ENCODE measurements at regions not wholly inside any gene's neighbourhood (a gene's known extent, or its start where the extent isn't known, plus 50 kb on each side); places are given as distances from the start of the nearest gene placed in this dataset.

- Mint-ChIP-seq H3K9me3 (no peaks in the 10 kb centered on the region), H3K27ac (no peak overlapping the region), H3K36me3 (no peaks in the 10 kb centered on the region)
- DNase-seq (ENCODE audit: low spot score in 2 of 2) (no peak), ATAC-seq (no peak)
These were observed 400.5 kb upstream of the C2CD4B start for GRCh38 chr15:62565634-62566026.

- no peak overlapping the region for H3K27ac Mint-ChIP-seq
- H3K36me3 Mint-ChIP-seq: no peaks in the 10 kb centered on the region
- H3K9me3 Mint-ChIP-seq: no peaks in the 10 kb centered on the region
- no peak for DNase-seq (ENCODE audit: low spot score in 2 of 2)
- ATAC-seq: no peak
These were observed 401.2 kb upstream of the C2CD4B start for GRCh38 chr15:62566248-62566647.

- Mint-ChIP-seq H3K9me3 (no peaks in the 10 kb centered on the region), H3K36me3 (no peaks in the 10 kb centered on the region), H3K27ac (no peak overlapping the region)
- ATAC-seq (no peak), DNase-seq (ENCODE audit: low spot score in 2 of 2) (no peak)
These were observed 402.4 kb upstream of the C2CD4B start for GRCh38 chr15:62567501-62567900.

GRCh38 chr15:62568004-62568403 lies 402.9 kb upstream of the C2CD4B start:
- Mint-ChIP-seq H3K9me3 (no peaks in the 10 kb centered on the region), H3K36me3 (no peaks in the 10 kb centered on the region), H3K27ac (no peak overlapping the region)
- ATAC-seq (no peak), DNase-seq (ENCODE audit: low spot score in 2 of 2) (no peak)

- no peaks in the 10 kb centered on the region for H3K9me3 Mint-ChIP-seq
- no peak for DNase-seq (ENCODE audit: low spot score in 2 of 2)
- H3K27ac Mint-ChIP-seq: no peak overlapping the region
- H3K36me3 Mint-ChIP-seq: no peaks in the 10 kb centered on the region
- no peak for ATAC-seq
These were observed 403.6 kb upstream of the C2CD4B start for GRCh38 chr15:62568702-62569101.

- Mint-ChIP-seq H3K9me3 (no peaks in the 10 kb centered on the region), H3K36me3 (no peaks in the 10 kb centered on the region), H3K27ac (no peak overlapping the region)
- no peak for ATAC-seq
- DNase-seq (ENCODE audit: low spot score in 2 of 2): no peak
These were observed 404.6 kb upstream of the C2CD4B start for GRCh38 chr15:62569460-62570404.

GRCh38 chr15:62570405-62570783 lies 405.3 kb upstream of the C2CD4B start:
- no peaks in the 10 kb centered on the region for H3K36me3 Mint-ChIP-seq
- H3K27ac Mint-ChIP-seq: peak overlapping the region in 1 of 2 donors; percentile 1
- no peak for DNase-seq (ENCODE audit: low spot score in 2 of 2)
- ATAC-seq: no peak
- no peaks in the 10 kb centered on the region for H3K9me3 Mint-ChIP-seq

GRCh38 chr15:62571072-62571471 lies 406.0 kb upstream of the C2CD4B start:
- Mint-ChIP-seq H3K27ac (no peak overlapping the region), H3K9me3 (no peaks in the 10 kb centered on the region), H3K36me3 (no peaks in the 10 kb centered on the region)
- no peak for ATAC-seq
- no peak for DNase-seq (ENCODE audit: low spot score in 2 of 2)

GRCh38 chr15:62572797-62573196 lies 407.7 kb upstream of the C2CD4B start:
- no peaks in the 10 kb centered on the region for H3K9me3 Mint-ChIP-seq
- ATAC-seq (no peak), DNase-seq (ENCODE audit: low spot score in 2 of 2) (no peak)
- no peaks in the 10 kb centered on the region for H3K36me3 Mint-ChIP-seq
- no peak overlapping the region for H3K27ac Mint-ChIP-seq

- DNase-seq (ENCODE audit: low spot score in 2 of 2): no peak
- Mint-ChIP-seq H3K27ac (peak overlapping the region in 1 of 2 donors; percentile 81), H3K9me3 (no peaks in the 10 kb centered on the region), H3K36me3 (no peaks in the 10 kb centered on the region)
- ATAC-seq: no peak
These were observed 408.8 kb upstream of the C2CD4B start for GRCh38 chr15:62573876-62574275.

GRCh38 chr15:62578546-62578945 lies 413.5 kb upstream of the C2CD4B start:
- no peak overlapping the region for H3K27ac Mint-ChIP-seq
- H3K36me3 Mint-ChIP-seq: no peaks in the 10 kb centered on the region
- DNase-seq (ENCODE audit: low spot score in 2 of 2) (no peak), ATAC-seq (no peak)
- H3K9me3 Mint-ChIP-seq: no peaks in the 10 kb centered on the region

- ATAC-seq (no peak), DNase-seq (ENCODE audit: low spot score in 2 of 2) (no peak)
- H3K9me3 Mint-ChIP-seq: no peaks in the 10 kb centered on the region
- no peak overlapping the region for H3K27ac Mint-ChIP-seq
- no peaks in the 10 kb centered on the region for H3K36me3 Mint-ChIP-seq
These were observed 413.9 kb upstream of the C2CD4B start for GRCh38 chr15:62578960-62579359.

- no peak overlapping the region for H3K27ac Mint-ChIP-seq
- no peak for DNase-seq (ENCODE audit: low spot score in 2 of 2)
These were observed 414.8 kb upstream of the C2CD4B start for GRCh38 chr15:62579842-62580241.

GRCh38 chr15:62582580-62582979 lies 417.5 kb upstream of the C2CD4B start:
- no peaks in the 10 kb centered on the region for H3K9me3 Mint-ChIP-seq
- DNase-seq (ENCODE audit: low spot score in 2 of 2) (no peak), ATAC-seq (no peak)
- no peak overlapping the region for H3K27ac Mint-ChIP-seq
- no peaks in the 10 kb centered on the region for H3K36me3 Mint-ChIP-seq

More at GRCh38 chr15:62579842-62580241, 414.8 kb upstream of the C2CD4B start:
- H3K9me3 Mint-ChIP-seq: no peaks in the 10 kb centered on the region
- H3K36me3 Mint-ChIP-seq: no peaks in the 10 kb centered on the region
- ATAC-seq: no peak

- no peaks in the 10 kb centered on the region for H3K9me3 Mint-ChIP-seq
- no peak overlapping the region for H3K27ac Mint-ChIP-seq
- H3K36me3 Mint-ChIP-seq: no peaks in the 10 kb centered on the region
- ATAC-seq (no peak), DNase-seq (ENCODE audit: low spot score in 2 of 2) (no peak)
These were observed 419.5 kb upstream of the C2CD4B start for GRCh38 chr15:62584301-62585235.

GRCh38 chr15:62588938-62589670 lies 424.0 kb upstream of the C2CD4B start:
- ATAC-seq: no peak

More at GRCh38 chr15:62588938-62589670, 424.0 kb upstream of the C2CD4B start:
- no peaks in the 10 kb centered on the region for H3K36me3 Mint-ChIP-seq
- H3K9me3 Mint-ChIP-seq: no peaks in the 10 kb centered on the region
- no peak overlapping the region for H3K27ac Mint-ChIP-seq
- no peak for DNase-seq (ENCODE audit: low spot score in 2 of 2)
